WTC11 (cell line): ENCODE measurements at regions not wholly inside any gene's neighbourhood (a gene's known extent, or its start where the extent isn't known, plus 50 kb on each side); places are given as distances from the start of the nearest gene placed in this dataset.

Experiments
- ATAC-seq: fragments of 200-7000 bp; cut with Tn5 transposase; 2 replicates; pipeline ENCODE4 v1.10.0; 2021; ENCODE audit warnings: mild to moderate bottlenecking, moderate library complexity
- CTCF ChIA-PET: fragments of 300-600 bp; sonication (Branson Sonifier 250); formaldehyde crosslinking; loops from one replicate; lab custom pipeline; 2021; ENCODE audit warnings: antibody characterized with exemption; lab: Charles Lee
- POLR2A ChIA-PET: fragments of 350-600 bp; sonication (Branson Sonifier 250); formaldehyde crosslinking; loops from one replicate; lab custom pipeline; 2021; ENCODE audit warnings: antibody characterized with exemption; lab: Charles Lee
- DNase-seq: peaks from one replicate; pipeline ENCODE4 v3.0.0; 2021; ENCODE audit warnings: low spot score
- H3K27ac Mint-ChIP-seq: 2 replicates; pipeline ENCODE4 v1.8.0; 2021; ENCODE audit warnings: mixed read lengths
- H3K27me3 Mint-ChIP-seq: 2 replicates; pipeline ENCODE4 v1.8.0; 2021; ENCODE audit warnings: low read depth, mild to moderate bottlenecking, moderate library complexity, mixed read lengths
- H3K36me3 Mint-ChIP-seq: 2 replicates; pipeline ENCODE4 v1.8.0; 2021; ENCODE audit warnings: mixed read lengths
- H3K4me1 Mint-ChIP-seq: 2 replicates; pipeline ENCODE4 v1.8.0; 2022; ENCODE audit warnings: mixed read lengths
- H3K4me3 Mint-ChIP-seq: 2 replicates; pipeline ENCODE4 v1.8.0; 2021; ENCODE audit warnings: mild to moderate bottlenecking, moderate library complexity, mixed read lengths
- H3K9me3 Mint-ChIP-seq: 2 replicates; pipeline ENCODE4 v1.8.0; 2021; ENCODE audit warnings: mixed read lengths
- CBFB ChIP-seq: sonication (generic); formaldehyde crosslinking; IDR thresholded peaks from 2 replicates; pipeline ENCODE4 v1.8.1; 2022; ENCODE audit warnings: mild to moderate bottlenecking, low read depth, missing genetic modification reagents
- GRHL2 ChIP-seq: fragments of 250-450 bp; sonication (Bioruptor Pico); IDR thresholded peaks from 2 replicates; pipeline ENCODE4 v1.8.0; 2022; ENCODE audit warnings: mild to moderate bottlenecking, moderate library complexity; ENCODE audit not compliant: insufficient replicate concordance, severe bottlenecking
- IRF2 ChIP-seq: sonication (generic); formaldehyde crosslinking; IDR thresholded peaks from 2 replicates; pipeline ENCODE4 v1.8.0; 2022; ENCODE audit warnings: low read depth, missing genetic modification reagents, borderline replicate concordance
- MXD4 ChIP-seq: fragments of 250-450 bp; sonication (Bioruptor Pico); IDR thresholded peaks from 2 replicates; pipeline ENCODE4 v1.8.0; 2021; ENCODE audit warnings: mild to moderate bottlenecking, moderate library complexity, borderline replicate concordance
- MYBL2 ChIP-seq: sonication (generic); formaldehyde crosslinking; IDR thresholded peaks from 2 replicates; pipeline ENCODE4 v1.8.1; 2023; ENCODE audit warnings: mild to moderate bottlenecking, moderate library complexity, missing genetic modification reagents
- NFATC4 ChIP-seq: fragments of 250-450 bp; sonication (Bioruptor Pico); IDR thresholded peaks from 2 replicates; pipeline ENCODE4 v1.9.0; 2021; ENCODE audit warnings: mild to moderate bottlenecking
- RORB ChIP-seq: fragments of 250-450 bp; sonication (Bioruptor Pico); IDR thresholded peaks from 2 replicates; pipeline ENCODE4 v1.9.0; 2021; ENCODE audit warnings: mild to moderate bottlenecking
- TEAD1 ChIP-seq: sonication (generic); formaldehyde crosslinking; IDR thresholded peaks from 2 replicates; pipeline ENCODE4 v1.8.0; 2022; ENCODE audit warnings: mild to moderate bottlenecking, missing genetic modification reagents
- ZNF232 ChIP-seq: sonication (generic); formaldehyde crosslinking; IDR thresholded peaks from 2 replicates; pipeline ENCODE4 v1.8.0; 2022; ENCODE audit warnings: mild to moderate bottlenecking, missing genetic modification reagents
- TF ChIP-seq, protein P1 (sequence below): sonication (generic); formaldehyde crosslinking; IDR thresholded peaks from 2 replicates; pipeline ENCODE4 v1.8.0; 2023; ENCODE audit warnings: missing genetic modification reagents, mild to moderate bottlenecking, borderline replicate concordance
- TF ChIP-seq, protein P2 (sequence below): sonication (generic); formaldehyde crosslinking; IDR thresholded peaks from 2 replicates; pipeline ENCODE4 v1.8.0; 2023; ENCODE audit warnings: missing genetic modification reagents
- TF ChIP-seq, protein P3 (sequence below): fragments of 200-600 bp; IDR thresholded peaks from 2 replicates; pipeline ENCODE4 v1.8.0; 2022; ENCODE audit warnings: antibody characterized with exemption
- TF ChIP-seq, protein P4 (sequence below): fragments of 250-450 bp; sonication (Bioruptor Pico); IDR thresholded peaks from 2 replicates; pipeline ENCODE4 v1.9.0; 2021; ENCODE audit warnings: moderate library complexity, mild to moderate bottlenecking, inconsistent platforms, borderline replicate concordance
- TF ChIP-seq, protein P5 (sequence below): sonication (generic); formaldehyde crosslinking; IDR thresholded peaks from 2 replicates; pipeline ENCODE4 v1.8.0; 2023; ENCODE audit warnings: mild to moderate bottlenecking, missing genetic modification reagents
- TF ChIP-seq, protein P6 (sequence below): sonication (generic); formaldehyde crosslinking; IDR thresholded peaks from 2 replicates; pipeline ENCODE4 v1.8.1; 2023; ENCODE audit warnings: mild to moderate bottlenecking, missing genetic modification reagents, moderate library complexity
- TF ChIP-seq, protein P7 (sequence below): fragments of 250-450 bp; sonication (Bioruptor Pico); IDR thresholded peaks from 2 replicates; pipeline ENCODE4 v1.9.0; 2021; ENCODE audit warnings: mild to moderate bottlenecking
- TF ChIP-seq, protein P8 (sequence below): sonication (generic); formaldehyde crosslinking; IDR thresholded peaks from 2 replicates; pipeline ENCODE4 v1.8.1; 2023; ENCODE audit warnings: mild to moderate bottlenecking, moderate library complexity, missing genetic modification reagents

DNA sequence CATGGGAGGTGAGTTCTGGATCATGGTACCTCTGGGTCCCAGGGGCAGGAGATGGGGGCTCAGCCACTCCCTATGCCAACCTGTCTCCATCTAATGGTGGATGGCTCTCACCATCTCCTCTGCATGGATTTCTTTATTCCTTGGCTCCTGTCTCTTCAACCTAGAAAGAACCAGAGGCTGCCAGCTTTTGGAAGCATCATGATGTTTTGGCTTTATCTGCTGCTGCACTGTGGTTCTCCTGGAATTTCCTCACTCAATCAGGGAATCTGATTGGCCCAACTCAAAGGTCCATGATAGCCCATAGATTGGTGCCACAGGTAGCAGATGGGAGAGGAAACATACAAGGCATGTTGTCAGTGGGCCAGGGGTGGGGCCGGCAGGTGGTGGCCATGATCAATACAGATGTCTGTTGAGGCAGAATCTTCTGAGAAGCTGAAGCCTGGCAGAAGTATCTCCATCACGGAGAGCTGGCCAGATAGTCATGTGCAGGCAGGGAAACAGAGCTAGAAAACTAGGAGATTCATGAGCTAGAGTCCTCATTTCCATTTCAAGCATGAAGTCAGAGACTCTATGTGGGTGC is 158.2 kb downstream of the MACROH2A1 start (continued):
- TF ChIP-seq, protein P1, sequence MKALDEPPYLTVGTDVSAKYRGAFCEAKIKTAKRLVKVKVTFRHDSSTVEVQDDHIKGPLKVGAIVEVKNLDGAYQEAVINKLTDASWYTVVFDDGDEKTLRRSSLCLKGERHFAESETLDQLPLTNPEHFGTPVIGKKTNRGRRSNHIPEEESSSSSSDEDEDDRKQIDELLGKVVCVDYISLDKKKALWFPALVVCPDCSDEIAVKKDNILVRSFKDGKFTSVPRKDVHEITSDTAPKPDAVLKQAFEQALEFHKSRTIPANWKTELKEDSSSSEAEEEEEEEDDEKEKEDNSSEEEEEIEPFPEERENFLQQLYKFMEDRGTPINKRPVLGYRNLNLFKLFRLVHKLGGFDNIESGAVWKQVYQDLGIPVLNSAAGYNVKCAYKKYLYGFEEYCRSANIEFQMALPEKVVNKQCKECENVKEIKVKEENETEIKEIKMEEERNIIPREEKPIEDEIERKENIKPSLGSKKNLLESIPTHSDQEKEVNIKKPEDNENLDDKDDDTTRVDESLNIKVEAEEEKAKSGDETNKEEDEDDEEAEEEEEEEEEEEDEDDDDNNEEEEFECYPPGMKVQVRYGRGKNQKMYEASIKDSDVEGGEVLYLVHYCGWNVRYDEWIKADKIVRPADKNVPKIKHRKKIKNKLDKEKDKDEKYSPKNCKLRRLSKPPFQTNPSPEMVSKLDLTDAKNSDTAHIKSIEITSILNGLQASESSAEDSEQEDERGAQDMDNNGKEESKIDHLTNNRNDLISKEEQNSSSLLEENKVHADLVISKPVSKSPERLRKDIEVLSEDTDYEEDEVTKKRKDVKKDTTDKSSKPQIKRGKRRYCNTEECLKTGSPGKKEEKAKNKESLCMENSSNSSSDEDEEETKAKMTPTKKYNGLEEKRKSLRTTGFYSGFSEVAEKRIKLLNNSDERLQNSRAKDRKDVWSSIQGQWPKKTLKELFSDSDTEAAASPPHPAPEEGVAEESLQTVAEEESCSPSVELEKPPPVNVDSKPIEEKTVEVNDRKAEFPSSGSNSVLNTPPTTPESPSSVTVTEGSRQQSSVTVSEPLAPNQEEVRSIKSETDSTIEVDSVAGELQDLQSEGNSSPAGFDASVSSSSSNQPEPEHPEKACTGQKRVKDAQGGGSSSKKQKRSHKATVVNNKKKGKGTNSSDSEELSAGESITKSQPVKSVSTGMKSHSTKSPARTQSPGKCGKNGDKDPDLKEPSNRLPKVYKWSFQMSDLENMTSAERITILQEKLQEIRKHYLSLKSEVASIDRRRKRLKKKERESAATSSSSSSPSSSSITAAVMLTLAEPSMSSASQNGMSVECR (CRISPR knock-in tag) = no peak
- no peak for TF ChIP-seq GRHL2 (CRISPR knock-in tag)

DNA sequence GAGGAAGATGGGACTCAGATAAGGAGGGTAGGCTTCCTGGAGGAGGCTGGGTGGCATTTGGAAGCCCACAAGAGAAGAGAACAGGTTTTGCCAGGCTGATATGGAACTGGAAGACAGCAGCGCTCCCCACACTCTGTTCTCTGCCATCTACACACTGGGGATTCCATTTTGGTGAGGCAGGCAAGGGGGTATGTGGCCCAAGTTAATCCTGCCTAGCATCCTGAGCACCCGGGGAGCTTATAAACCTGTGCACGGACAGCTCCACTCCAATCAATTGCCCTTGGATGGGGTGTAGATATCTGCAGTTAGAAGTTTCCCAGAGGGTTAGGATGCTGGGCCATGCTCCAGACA is 158.8 kb downstream of the MACROH2A1 start:
- ChIA-PET CTCF (interaction anchor here (2.0 kb wide), 1 partner anchor 23 kb away, joined by 4 read pairs; no protein-coding TSS in a partner anchor), POLR2A (no interaction called here)
- Mint-ChIP-seq H3K9me3 (no peaks in the 10 kb centered on the region), H3K27me3 (no peaks in the 10 kb centered on the region), H3K27ac (no peak overlapping the region), H3K36me3 (no peaks in the 10 kb centered on the region), H3K4me1 (peaks cover 17% of the 10 kb centered on the region), H3K4me3 (no peak overlapping the region)
- ATAC-seq (no peak), DNase-seq (no peak)
- no peak for TF ChIP-seq MXD4 (CRISPR knock-in tag)
- no peak for TF ChIP-seq TEAD1 (CRISPR knock-in tag)
- TF ChIP-seq, protein P2, sequence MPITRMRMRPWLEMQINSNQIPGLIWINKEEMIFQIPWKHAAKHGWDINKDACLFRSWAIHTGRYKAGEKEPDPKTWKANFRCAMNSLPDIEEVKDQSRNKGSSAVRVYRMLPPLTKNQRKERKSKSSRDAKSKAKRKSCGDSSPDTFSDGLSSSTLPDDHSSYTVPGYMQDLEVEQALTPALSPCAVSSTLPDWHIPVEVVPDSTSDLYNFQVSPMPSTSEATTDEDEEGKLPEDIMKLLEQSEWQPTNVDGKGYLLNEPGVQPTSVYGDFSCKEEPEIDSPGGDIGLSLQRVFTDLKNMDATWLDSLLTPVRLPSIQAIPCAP (CRISPR knock-in tag) = no peak
- TF ChIP-seq, protein P3, sequence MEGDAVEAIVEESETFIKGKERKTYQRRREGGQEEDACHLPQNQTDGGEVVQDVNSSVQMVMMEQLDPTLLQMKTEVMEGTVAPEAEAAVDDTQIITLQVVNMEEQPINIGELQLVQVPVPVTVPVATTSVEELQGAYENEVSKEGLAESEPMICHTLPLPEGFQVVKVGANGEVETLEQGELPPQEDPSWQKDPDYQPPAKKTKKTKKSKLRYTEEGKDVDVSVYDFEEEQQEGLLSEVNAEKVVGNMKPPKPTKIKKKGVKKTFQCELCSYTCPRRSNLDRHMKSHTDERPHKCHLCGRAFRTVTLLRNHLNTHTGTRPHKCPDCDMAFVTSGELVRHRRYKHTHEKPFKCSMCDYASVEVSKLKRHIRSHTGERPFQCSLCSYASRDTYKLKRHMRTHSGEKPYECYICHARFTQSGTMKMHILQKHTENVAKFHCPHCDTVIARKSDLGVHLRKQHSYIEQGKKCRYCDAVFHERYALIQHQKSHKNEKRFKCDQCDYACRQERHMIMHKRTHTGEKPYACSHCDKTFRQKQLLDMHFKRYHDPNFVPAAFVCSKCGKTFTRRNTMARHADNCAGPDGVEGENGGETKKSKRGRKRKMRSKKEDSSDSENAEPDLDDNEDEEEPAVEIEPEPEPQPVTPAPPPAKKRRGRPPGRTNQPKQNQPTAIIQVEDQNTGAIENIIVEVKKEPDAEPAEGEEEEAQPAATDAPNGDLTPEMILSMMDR = no peak
- no peak for TF ChIP-seq ZNF232 (CRISPR knock-in tag)
- TF ChIP-seq, protein P4, sequence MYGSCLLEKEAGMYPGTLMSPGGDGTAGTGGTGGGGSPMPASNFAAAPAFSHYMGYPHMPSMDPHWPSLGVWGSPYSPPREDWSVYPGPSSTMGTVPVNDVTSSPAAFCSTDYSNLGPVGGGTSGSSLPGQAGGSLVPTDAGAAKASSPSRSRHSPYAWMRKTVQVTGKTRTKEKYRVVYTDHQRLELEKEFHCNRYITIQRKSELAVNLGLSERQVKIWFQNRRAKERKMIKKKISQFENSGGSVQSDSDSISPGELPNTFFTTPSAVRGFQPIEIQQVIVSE (CRISPR knock-in tag) = no peak
- TF ChIP-seq, protein P5, sequence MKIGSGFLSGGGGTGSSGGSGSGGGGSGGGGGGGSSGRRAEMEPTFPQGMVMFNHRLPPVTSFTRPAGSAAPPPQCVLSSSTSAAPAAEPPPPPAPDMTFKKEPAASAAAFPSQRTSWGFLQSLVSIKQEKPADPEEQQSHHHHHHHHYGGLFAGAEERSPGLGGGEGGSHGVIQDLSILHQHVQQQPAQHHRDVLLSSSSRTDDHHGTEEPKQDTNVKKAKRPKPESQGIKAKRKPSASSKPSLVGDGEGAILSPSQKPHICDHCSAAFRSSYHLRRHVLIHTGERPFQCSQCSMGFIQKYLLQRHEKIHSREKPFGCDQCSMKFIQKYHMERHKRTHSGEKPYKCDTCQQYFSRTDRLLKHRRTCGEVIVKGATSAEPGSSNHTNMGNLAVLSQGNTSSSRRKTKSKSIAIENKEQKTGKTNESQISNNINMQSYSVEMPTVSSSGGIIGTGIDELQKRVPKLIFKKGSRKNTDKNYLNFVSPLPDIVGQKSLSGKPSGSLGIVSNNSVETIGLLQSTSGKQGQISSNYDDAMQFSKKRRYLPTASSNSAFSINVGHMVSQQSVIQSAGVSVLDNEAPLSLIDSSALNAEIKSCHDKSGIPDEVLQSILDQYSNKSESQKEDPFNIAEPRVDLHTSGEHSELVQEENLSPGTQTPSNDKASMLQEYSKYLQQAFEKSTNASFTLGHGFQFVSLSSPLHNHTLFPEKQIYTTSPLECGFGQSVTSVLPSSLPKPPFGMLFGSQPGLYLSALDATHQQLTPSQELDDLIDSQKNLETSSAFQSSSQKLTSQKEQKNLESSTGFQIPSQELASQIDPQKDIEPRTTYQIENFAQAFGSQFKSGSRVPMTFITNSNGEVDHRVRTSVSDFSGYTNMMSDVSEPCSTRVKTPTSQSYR (CRISPR knock-in tag) = no peak
- no peak for TF ChIP-seq CBFB
- no peak for TF ChIP-seq IRF2 (CRISPR knock-in tag)
- TF ChIP-seq NFATC4 (CRISPR knock-in tag) = no peak
- TF ChIP-seq, protein P6, sequence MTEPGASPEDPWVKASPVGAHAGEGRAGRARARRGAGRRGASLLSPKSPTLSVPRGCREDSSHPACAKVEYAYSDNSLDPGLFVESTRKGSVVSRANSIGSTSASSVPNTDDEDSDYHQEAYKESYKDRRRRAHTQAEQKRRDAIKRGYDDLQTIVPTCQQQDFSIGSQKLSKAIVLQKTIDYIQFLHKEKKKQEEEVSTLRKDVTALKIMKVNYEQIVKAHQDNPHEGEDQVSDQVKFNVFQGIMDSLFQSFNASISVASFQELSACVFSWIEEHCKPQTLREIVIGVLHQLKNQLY (CRISPR knock-in tag) = no peak
- TF ChIP-seq MYBL2 = no peak
- TF ChIP-seq, protein P7, sequence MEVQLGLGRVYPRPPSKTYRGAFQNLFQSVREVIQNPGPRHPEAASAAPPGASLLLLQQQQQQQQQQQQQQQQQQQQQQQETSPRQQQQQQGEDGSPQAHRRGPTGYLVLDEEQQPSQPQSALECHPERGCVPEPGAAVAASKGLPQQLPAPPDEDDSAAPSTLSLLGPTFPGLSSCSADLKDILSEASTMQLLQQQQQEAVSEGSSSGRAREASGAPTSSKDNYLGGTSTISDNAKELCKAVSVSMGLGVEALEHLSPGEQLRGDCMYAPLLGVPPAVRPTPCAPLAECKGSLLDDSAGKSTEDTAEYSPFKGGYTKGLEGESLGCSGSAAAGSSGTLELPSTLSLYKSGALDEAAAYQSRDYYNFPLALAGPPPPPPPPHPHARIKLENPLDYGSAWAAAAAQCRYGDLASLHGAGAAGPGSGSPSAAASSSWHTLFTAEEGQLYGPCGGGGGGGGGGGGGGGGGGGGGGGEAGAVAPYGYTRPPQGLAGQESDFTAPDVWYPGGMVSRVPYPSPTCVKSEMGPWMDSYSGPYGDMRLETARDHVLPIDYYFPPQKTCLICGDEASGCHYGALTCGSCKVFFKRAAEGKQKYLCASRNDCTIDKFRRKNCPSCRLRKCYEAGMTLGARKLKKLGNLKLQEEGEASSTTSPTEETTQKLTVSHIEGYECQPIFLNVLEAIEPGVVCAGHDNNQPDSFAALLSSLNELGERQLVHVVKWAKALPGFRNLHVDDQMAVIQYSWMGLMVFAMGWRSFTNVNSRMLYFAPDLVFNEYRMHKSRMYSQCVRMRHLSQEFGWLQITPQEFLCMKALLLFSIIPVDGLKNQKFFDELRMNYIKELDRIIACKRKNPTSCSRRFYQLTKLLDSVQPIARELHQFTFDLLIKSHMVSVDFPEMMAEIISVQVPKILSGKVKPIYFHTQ (CRISPR knock-in tag) = no peak
- TF ChIP-seq, protein P8, sequence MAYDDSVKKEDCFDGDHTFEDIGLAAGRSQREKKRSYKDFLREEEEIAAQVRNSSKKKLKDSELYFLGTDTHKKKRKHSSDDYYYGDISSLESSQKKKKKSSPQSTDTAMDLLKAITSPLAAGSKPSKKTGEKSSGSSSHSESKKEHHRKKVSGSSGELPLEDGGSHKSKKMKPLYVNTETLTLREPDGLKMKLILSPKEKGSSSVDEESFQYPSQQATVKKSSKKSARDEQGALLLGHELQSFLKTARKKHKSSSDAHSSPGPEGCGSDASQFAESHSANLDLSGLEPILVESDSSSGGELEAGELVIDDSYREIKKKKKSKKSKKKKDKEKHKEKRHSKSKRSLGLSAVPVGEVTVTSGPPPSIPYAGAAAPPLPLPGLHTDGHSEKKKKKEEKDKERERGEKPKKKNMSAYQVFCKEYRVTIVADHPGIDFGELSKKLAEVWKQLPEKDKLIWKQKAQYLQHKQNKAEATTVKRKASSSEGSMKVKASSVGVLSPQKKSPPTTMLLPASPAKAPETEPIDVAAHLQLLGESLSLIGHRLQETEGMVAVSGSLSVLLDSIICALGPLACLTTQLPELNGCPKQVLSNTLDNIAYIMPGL (CRISPR knock-in tag) = no peak
- no peak for TF ChIP-seq RORB (CRISPR knock-in tag)
